ENCODE measurements at regions not wholly inside any gene's neighbourhood (a gene's known extent, or its start where the extent isn't known, plus 50 kb on each side); places are given as distances from the start of the nearest gene placed in this dataset.

- TF ChIP-seq CTCF (IDR thresholded peaks at IDR 0.05; ENCODE audit: insufficient read depth, low read length): no peak
- no peak for TF ChIP-seq GABPA (IDR thresholded peaks at IDR 0.05; ENCODE audit: low read depth)
- TF ChIP-seq POLR2AphosphoS5 (IDR thresholded peaks at IDR 0.05; ENCODE audit: low read depth): no peak
Measured at GRCh38 chr10:31706464-31707092, 222.1 kb downstream of the ARHGAP12 start.

All from HL-60 (cell line).